H1 (cell line): ENCODE measurements at regions not wholly inside any gene's neighbourhood (a gene's known extent, or its start where the extent isn't known, plus 50 kb on each side); places are given as distances from the start of the nearest gene placed in this dataset.

ENCODE experiments used
- CTCF ChIA-PET: fragments of 300-600 bp; sonication (Branson Sonifier 250); formaldehyde crosslinking; loops from one replicate; lab custom pipeline; 2021; ENCODE audit not compliant: partially characterized antibody; lab: Charles Lee
- POLR2A ChIA-PET: fragments of 300-600 bp; sonication (Branson Sonifier 250); formaldehyde crosslinking; loops from one replicate; lab custom pipeline; 2021; ENCODE audit warnings: inconsistent platforms; ENCODE audit not compliant: partially characterized antibody; lab: Charles Lee
- DNase-seq, 2 experiments: peaks; one replicate each; pipeline versions ENCODE4 v3.0.0 to v3.0.0-alpha.2; 2010 to 2022; ENCODE audit warnings: low spot score in 2 of 2, low read depth in 1 of 2, mixed read lengths in 1 of 2
- FAIRE-seq: peaks from 2 replicates; lab custom pipeline; 2011; peaks lifted over from hg19 to GRCh38; lab: Jason Lieb, UNC
- H2AFZ ChIP-seq: 2 replicates; pipeline ENCODE4 v1.8.1; 2012; ENCODE audit warnings: low read length, inconsistent platforms
- H2AK5ac ChIP-seq: 2 replicates; pipeline ENCODE4 v1.6.1; 2013; ENCODE audit warnings: low read depth, low read length
- H2BK120ac ChIP-seq: replicated peaks from 2 replicates; pipeline ENCODE3; 2013; ENCODE audit warnings: low read depth, low read length, inconsistent platforms
- H2BK12ac ChIP-seq: 2 replicates; pipeline ENCODE4 v1.6.1; 2013; ENCODE audit warnings: low read depth, low read length
- H2BK15ac ChIP-seq: 2 replicates; pipeline ENCODE4 v1.6.1; 2013; ENCODE audit warnings: low read length
- H2BK20ac ChIP-seq: 2 replicates; pipeline ENCODE4 v1.6.1; 2013; ENCODE audit warnings: low read length
- H2BK5ac ChIP-seq: 2 replicates; pipeline ENCODE4 v1.6.1; 2013; ENCODE audit warnings: low read depth, low read length
- H3K14ac ChIP-seq: 2 replicates; pipeline ENCODE4 v1.6.1; 2013; ENCODE audit warnings: inconsistent platforms; ENCODE audit not compliant: insufficient read length
- H3K18ac ChIP-seq: 2 replicates; pipeline ENCODE4 v1.6.1; 2013; ENCODE audit warnings: low read length; ENCODE audit errors: extremely low read depth
- H3K23ac ChIP-seq: 2 replicates; pipeline ENCODE4 v1.6.1; 2013; ENCODE audit warnings: inconsistent platforms; ENCODE audit not compliant: insufficient read length
- H3K23me2 ChIP-seq: 2 replicates; pipeline ENCODE4 v1.6.1; 2013; ENCODE audit warnings: low read depth, low read length
- H3K27ac ChIP-seq: 2 replicates; pipeline ENCODE4 v1.6.1; 2011; ENCODE audit warnings: low read depth, low read length, inconsistent platforms
- H3K27me3 ChIP-seq, 4 experiments: replicated peaks in 1 of 4; 1 replicate in 1 of 4; 2 replicates in 3 of 4; pipeline versions ENCODE4 v1.6.1 to v1.8.1; 2011 to 2013; ENCODE audit warnings: low read length in 3 of 4, mild to moderate bottlenecking in 3 of 4, inconsistent platforms in 2 of 4, mixed read lengths in 2 of 4, moderate library complexity in 1 of 4; ENCODE audit not compliant: control insufficient read depth in 3 of 4, insufficient read depth in 3 of 4; ENCODE audit errors: extremely low read depth in 1 of 4
- H3K36me3 ChIP-seq, 4 experiments: 2 replicates each; pipeline versions ENCODE4 v1.6.1 to v1.8.1; 2011 to 2013; ENCODE audit warnings: mild to moderate bottlenecking in 4 of 4, low read length in 3 of 4, moderate library complexity in 2 of 4, control low read depth in 1 of 4, inconsistent platforms in 1 of 4; ENCODE audit not compliant: insufficient read depth in 4 of 4, control insufficient read depth in 2 of 4
- H3K4ac ChIP-seq: replicated peaks from 2 replicates; pipeline ENCODE3; 2013; ENCODE audit warnings: low read length, low read depth, mixed read lengths, inconsistent platforms; ENCODE audit not compliant: insufficient read length
- H3K4me1 ChIP-seq, 4 experiments: replicated peaks in 1 of 4; 1 replicate in 1 of 4; 2 replicates in 3 of 4; pipeline versions ENCODE4 v1.6.1 to v1.8.1; 2011 to 2013; ENCODE audit warnings: low read length in 3 of 4, inconsistent platforms in 2 of 4, mixed read lengths in 1 of 4; ENCODE audit not compliant: insufficient read depth in 4 of 4, control insufficient read depth in 3 of 4
- H3K4me2 ChIP-seq, 2 experiments: 2 replicates each; pipeline versions ENCODE4 v1.6.1 to v1.8.1; 2011 to 2013; ENCODE audit warnings: low read depth in 2 of 2, low read length in 2 of 2, control low read depth in 1 of 2, inconsistent platforms in 1 of 2, mild to moderate bottlenecking in 1 of 2; ENCODE audit not compliant: insufficient read depth in 1 of 2
- H3K4me3 ChIP-seq, 4 experiments: fragments of 200-600, 300-600 bp in 1 of 4; sonication (generic), shearing (Covaris generic), sonication (Bioruptor Twin) in 1 of 4; 2 replicates each; pipeline versions ENCODE4 v1.5.1 to v1.8.1; 2011 to 2016; ENCODE audit warnings: low read length in 4 of 4, low read depth in 3 of 4, control low read depth in 2 of 4, inconsistent platforms in 2 of 4, mild to moderate bottlenecking in 2 of 4, mixed read lengths in 1 of 4, moderate library complexity in 1 of 4; ENCODE audit not compliant: insufficient read depth in 2 of 4; ENCODE audit errors: extremely low read depth in 1 of 4
- H3K56ac ChIP-seq: replicated peaks from 2 replicates; pipeline ENCODE3; 2013; ENCODE audit warnings: low read depth, mild to moderate bottlenecking, mixed read lengths, low read length, inconsistent platforms; ENCODE audit not compliant: insufficient read length
- H3K79me1 ChIP-seq: 2 replicates; pipeline ENCODE4 v1.6.1; 2013; ENCODE audit warnings: low read depth, low read length, control low read depth
- H3K79me2 ChIP-seq, 2 experiments: 2 replicates each; pipeline versions ENCODE4 v1.6.1 to v1.8.1; 2012 to 2013; ENCODE audit warnings: low read length in 2 of 2, mild to moderate bottlenecking in 2 of 2, inconsistent platforms in 1 of 2; ENCODE audit not compliant: insufficient read depth in 2 of 2, control insufficient read depth in 1 of 2
- H3K9ac ChIP-seq, 4 experiments: replicated peaks in 1 of 4; 1 replicate in 1 of 4; 2 replicates in 3 of 4; pipeline versions ENCODE4 v1.6.1 to v1.8.1; 2011 to 2013; ENCODE audit warnings: low read depth in 3 of 4, low read length in 3 of 4, control low read depth in 2 of 4, mild to moderate bottlenecking in 2 of 4, moderate library complexity in 2 of 4, inconsistent platforms in 1 of 4; ENCODE audit errors: extremely low read depth in 1 of 4
- H3K9me3 ChIP-seq, 2 experiments: 2 replicates each; pipeline versions ENCODE4 v1.6.1 to v1.8.1; 2012 to 2013; ENCODE audit warnings: mild to moderate bottlenecking in 2 of 2, moderate library complexity in 2 of 2, control low read depth in 1 of 2, inconsistent platforms in 1 of 2, low read depth in 1 of 2, low read length in 1 of 2, mixed read lengths in 1 of 2; ENCODE audit not compliant: insufficient read depth in 2 of 2
- H4K20me1 ChIP-seq, 2 experiments: replicated peaks in 1 of 2; 2 replicates each; pipeline versions ENCODE3 to v1.8.1; 2011 to 2013; ENCODE audit warnings: inconsistent platforms in 2 of 2, low read length in 2 of 2, mild to moderate bottlenecking in 1 of 2; ENCODE audit not compliant: insufficient read depth in 2 of 2, control insufficient read depth in 1 of 2
- H4K5ac ChIP-seq: 2 replicates; pipeline ENCODE4 v1.6.1; 2013; ENCODE audit warnings: low read length, low read depth, mixed read lengths, inconsistent platforms; ENCODE audit not compliant: insufficient read length
- H4K8ac ChIP-seq: 2 replicates; pipeline ENCODE4 v1.8.0; 2013; ENCODE audit warnings: mild to moderate bottlenecking, moderate library complexity, low read length, inconsistent platforms; ENCODE audit not compliant: insufficient read depth; ENCODE audit errors: extremely low read depth
- H4K91ac ChIP-seq: replicated peaks from 2 replicates; pipeline ENCODE3; 2013; ENCODE audit warnings: low read length, mixed read lengths, inconsistent platforms; ENCODE audit not compliant: insufficient read length
- BACH1 ChIP-seq: IDR thresholded peaks from 2 replicates; pipeline ENCODE4 v1.6.1; 2012; ENCODE audit warnings: low read length, improper control_type of control experiment
- BRCA1 ChIP-seq: IDR thresholded peaks from 2 replicates; pipeline ENCODE4 v1.6.1; 2012; ENCODE audit warnings: low read depth, low read length, improper control_type of control experiment
- CTBP2 ChIP-seq: IDR thresholded peaks from 2 replicates; pipeline ENCODE4 v1.7.0; 2011; ENCODE audit warnings: borderline replicate concordance, mild to moderate bottlenecking, moderate library complexity, mixed read lengths, low read length; ENCODE audit not compliant: insufficient read depth, insufficient read length
- NRF1 ChIP-seq: IDR thresholded peaks from 2 replicates; pipeline ENCODE4 v1.6.1; 2011; ENCODE audit warnings: mild to moderate bottlenecking, low read depth, low read length, improper control_type of control experiment
- RXRA ChIP-seq: IDR thresholded peaks from 2 replicates; pipeline ENCODE4 v1.6.1; 2011; ENCODE audit warnings: low read depth, mild to moderate bottlenecking, low read length, moderate library complexity; ENCODE audit not compliant: insufficient read depth
- SIRT6 ChIP-seq: IDR thresholded peaks from one replicate; pipeline ENCODE4 v1.7.1; 2012; ENCODE audit warnings: low read length, inconsistent platforms
- SP1 ChIP-seq: IDR thresholded peaks from 2 replicates; pipeline ENCODE4 v1.6.1; 2011; ENCODE audit warnings: low read depth, low read length
- TAF1 ChIP-seq: IDR thresholded peaks from 2 replicates; pipeline ENCODE4 v1.6.1; 2011; ENCODE audit warnings: mild to moderate bottlenecking, low read depth, low read length
- YY1 ChIP-seq: IDR thresholded peaks from 2 replicates; pipeline ENCODE4 v1.6.1; 2011; ENCODE audit warnings: low read depth, mild to moderate bottlenecking, low read length
- WGBS, 2 experiments: shearing (Covaris generic) in 1 of 2; methylation state at CpG; one replicate each; pipeline versions ENCODE4 v1.1.6 to v1.1.7; 2013 to 2015; ENCODE audit warnings: low lambda C conversion rate in 2 of 2, mixed read lengths in 2 of 2, inconsistent platforms in 1 of 2, low coverage in 1 of 2, missing lambda C conversion rate in 1 of 2; ENCODE audit not compliant: insufficient replicate concordance in 2 of 2, insufficient coverage in 1 of 2, insufficient read length in 1 of 2; ENCODE audit errors: extremely low coverage in 1 of 2, missing lambda C conversion rate in 1 of 2; 5-methylcytosine and 5-hydroxymethylcytosine counted together

DNA sequence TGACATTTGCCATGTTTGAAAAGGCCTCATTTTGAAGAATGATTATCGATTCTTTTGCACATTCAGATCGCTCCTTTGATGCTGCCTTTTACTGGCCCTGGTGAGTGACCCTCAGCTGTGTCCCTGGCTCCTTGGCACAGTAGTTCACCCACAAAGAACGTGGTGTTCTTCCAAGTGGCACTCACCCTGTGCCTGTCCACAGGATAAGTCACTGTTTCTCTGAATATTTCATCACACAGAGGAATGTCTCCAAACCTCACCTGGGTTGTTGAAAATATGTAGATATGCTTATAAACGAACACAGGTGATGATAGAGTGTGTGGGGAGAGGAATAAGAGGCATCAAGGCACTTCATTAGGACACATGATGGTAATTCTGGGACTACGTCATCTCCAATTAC lies 810.7 kb downstream of the CCSER2 start:
- no peak overlapping the region for H3K14ac ChIP-seq

More for the DNA sequence above, 810.7 kb downstream of the CCSER2 start:
- Histone ChIP-seq H3K9me3 (peaks cover 7 to 13% of the 10 kb centered on the region in 2 experiments; a peak in 3 of 4 replicates), H3K4me3 (no peak overlapping the region), H3K27ac (no peak overlapping the region), H2AFZ (0 out of 2 replicates have a peak overlapping the region, but pooled peaks have one; percentile 5), H2AK5ac (no peak overlapping the region), H3K18ac (no peak overlapping the region), H3K4me2 (no peak overlapping the region), H3K79me2 (no peaks in the 10 kb centered on the region), H2BK120ac (no peak overlapping the region), H2BK5ac (no peak overlapping the region), H2BK20ac (no peak overlapping the region), H3K27me3 (no peaks in the 10 kb centered on the region), H4K8ac (no peak overlapping the region), H3K4ac (no peak overlapping the region), H3K23me2 (no peaks in the 10 kb centered on the region), H3K36me3 (peaks cover 0 to 5% (median 0%) of the 10 kb centered on the region in 4 experiments; a peak in 2 of 8 replicates), H3K23ac (no peak overlapping the region), H4K91ac (no peak overlapping the region), H3K4me1 (no peaks in the 10 kb centered on the region)
- no peak for DNase-seq
- WGBS, 2 experiments, result 88% methylated on average over 5 of the region's 5 CpGs; no CpG with 5 or more reads in 1 of the 2 experiments
- TF ChIP-seq SP1 (no peak), BACH1 (no peak), CTBP2 (no peak), BRCA1 (no peak), NRF1 (no peak), YY1 (no peak), RXRA (no peak), TAF1 (no peak), SIRT6 (no peak)
- TF ChIP-seq, all 59 proteins: peak for 0
- no peaks in the 10 kb centered on the region for H4K20me1 ChIP-seq
- FAIRE-seq, result no peak
- POLR2A ChIA-PET, result no interaction called here
- H3K56ac ChIP-seq, result no peak overlapping the region
- no peaks in the 10 kb centered on the region for H3K79me1 ChIP-seq
- H2BK12ac ChIP-seq, result no peak overlapping the region
- H4K5ac ChIP-seq, result no peak overlapping the region
- CTCF ChIA-PET, result no interaction called here
- no peak overlapping the region for H3K9ac ChIP-seq
- no peak overlapping the region for H2BK15ac ChIP-seq
